Parathyroid adenoma (tissue), 2 donors: ENCODE measurements at regions not wholly inside any gene's neighbourhood (a gene's known extent, or its start where the extent isn't known, plus 50 kb on each side); places are given as distances from the start of the nearest gene placed in this dataset.

ENCODE experiments used
- H2AFZ ChIP-seq: fragments of 300-600 bp; sonication (generic); one replicate; pipeline ENCODE4 v1.7.0; 2017; ENCODE audit warnings: antibody characterized with exemption, mild to moderate bottlenecking
- H3K27ac ChIP-seq: fragments of 300-600 bp; sonication (generic); one replicate; pipeline ENCODE4 v1.7.0; 2017
- H3K27me3 ChIP-seq: fragments of 300-600 bp; sonication (generic); one replicate; pipeline ENCODE4 v1.7.0; 2017; ENCODE audit warnings: low read length; ENCODE audit not compliant: control insufficient read depth, insufficient read depth
- H3K36me3 ChIP-seq: fragments of 300-600 bp; sonication (generic); one replicate; pipeline ENCODE4 v1.7.0; 2017; ENCODE audit warnings: low read length; ENCODE audit not compliant: control insufficient read depth, insufficient read depth
- H3K4me1 ChIP-seq: fragments of 300-600 bp; sonication (generic); one replicate; pipeline ENCODE4 v1.7.0; 2017; ENCODE audit warnings: control low read depth
- H3K4me2 ChIP-seq: fragments of 300-600 bp; sonication (generic); one replicate; pipeline ENCODE4 v1.7.0; 2017; ENCODE audit warnings: low read length
- H3K4me3 ChIP-seq: fragments of 300-600 bp; sonication (generic); one replicate; pipeline ENCODE4 v1.7.0; 2017; ENCODE audit warnings: low read depth, low read length
- H3K79me2 ChIP-seq: fragments of 300-600 bp; sonication (generic); one replicate; pipeline ENCODE4 v1.7.0; 2017; ENCODE audit warnings: control low read depth
- H3K9ac ChIP-seq: fragments of 300-600 bp; sonication (generic); one replicate; pipeline ENCODE4 v1.7.0; 2017; ENCODE audit warnings: mild to moderate bottlenecking
- H3K9me3 ChIP-seq: fragments of 300-600 bp; sonication (generic); one replicate; pipeline ENCODE4 v1.7.0; 2017; ENCODE audit warnings: low read length; ENCODE audit not compliant: control insufficient read depth
- TF ChIP-seq, protein P1 (sequence below): fragments of 300-600 bp; sonication (generic); IDR thresholded peaks from one replicate; pipeline ENCODE4 v1.7.0; 2017; ENCODE audit warnings: antibody characterized with exemption, mild to moderate bottlenecking
- donor health status: primary hyperparathyroidism.

DNA sequence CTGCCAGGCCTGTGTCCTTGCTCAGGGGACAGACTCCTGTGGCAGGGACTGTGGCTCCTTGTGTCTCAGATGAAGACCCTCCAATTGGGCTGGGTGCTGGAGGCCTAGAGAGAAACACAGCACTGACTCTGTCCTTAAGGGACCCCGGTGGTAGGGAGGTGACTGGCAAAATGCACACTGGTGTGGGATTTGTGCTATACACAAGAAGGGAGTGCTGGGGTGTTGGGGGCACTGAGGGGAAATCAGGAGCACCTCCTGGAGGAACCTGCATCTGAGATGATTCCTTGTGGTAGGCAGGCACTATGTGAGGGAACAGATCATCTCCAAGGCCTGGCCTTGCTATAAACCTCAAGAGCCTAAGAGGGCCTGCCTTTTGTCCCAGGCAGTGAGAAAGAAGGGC lies 149.2 kb downstream of the RPS24 start:
- Histone ChIP-seq H3K4me1 (no peaks in the 10 kb centered on the region), H3K27ac (no peak overlapping the region)
- TF ChIP-seq, protein P1, sequence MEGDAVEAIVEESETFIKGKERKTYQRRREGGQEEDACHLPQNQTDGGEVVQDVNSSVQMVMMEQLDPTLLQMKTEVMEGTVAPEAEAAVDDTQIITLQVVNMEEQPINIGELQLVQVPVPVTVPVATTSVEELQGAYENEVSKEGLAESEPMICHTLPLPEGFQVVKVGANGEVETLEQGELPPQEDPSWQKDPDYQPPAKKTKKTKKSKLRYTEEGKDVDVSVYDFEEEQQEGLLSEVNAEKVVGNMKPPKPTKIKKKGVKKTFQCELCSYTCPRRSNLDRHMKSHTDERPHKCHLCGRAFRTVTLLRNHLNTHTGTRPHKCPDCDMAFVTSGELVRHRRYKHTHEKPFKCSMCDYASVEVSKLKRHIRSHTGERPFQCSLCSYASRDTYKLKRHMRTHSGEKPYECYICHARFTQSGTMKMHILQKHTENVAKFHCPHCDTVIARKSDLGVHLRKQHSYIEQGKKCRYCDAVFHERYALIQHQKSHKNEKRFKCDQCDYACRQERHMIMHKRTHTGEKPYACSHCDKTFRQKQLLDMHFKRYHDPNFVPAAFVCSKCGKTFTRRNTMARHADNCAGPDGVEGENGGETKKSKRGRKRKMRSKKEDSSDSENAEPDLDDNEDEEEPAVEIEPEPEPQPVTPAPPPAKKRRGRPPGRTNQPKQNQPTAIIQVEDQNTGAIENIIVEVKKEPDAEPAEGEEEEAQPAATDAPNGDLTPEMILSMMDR = no peak

GRCh38 chr10:78184851-78185692 lies 151.4 kb downstream of the RPS24 start:
- no peak overlapping the region for H2AFZ ChIP-seq
- no peaks in the 10 kb centered on the region for H3K79me2 ChIP-seq
- H3K27ac ChIP-seq = no peak overlapping the region
- no peak overlapping the region for H3K9ac ChIP-seq
- H3K9me3 ChIP-seq = no peaks in the 10 kb centered on the region
- no peak overlapping the region for H3K4me3 ChIP-seq
- no peaks in the 10 kb centered on the region for H3K4me1 ChIP-seq
- no peaks in the 10 kb centered on the region for H3K27me3 ChIP-seq
- H3K4me2 ChIP-seq = no peak overlapping the region
- TF ChIP-seq, protein P1 = no peak
- no peaks in the 10 kb centered on the region for H3K36me3 ChIP-seq

More for the DNA sequence above, 149.2 kb downstream of the RPS24 start:
- Histone ChIP-seq H3K27me3 (no peaks in the 10 kb centered on the region), H3K9ac (no peak overlapping the region), H2AFZ (no peak overlapping the region), H3K36me3 (no peaks in the 10 kb centered on the region), H3K79me2 (no peaks in the 10 kb centered on the region), H3K9me3 (no peaks in the 10 kb centered on the region), H3K4me3 (no peak overlapping the region), H3K4me2 (no peak overlapping the region)

- Histone ChIP-seq H2AFZ (no peak overlapping the region), H3K27me3 (no peaks in the 10 kb centered on the region), H3K9me3 (no peaks in the 10 kb centered on the region), H3K79me2 (no peaks in the 10 kb centered on the region), H3K27ac (no peak overlapping the region), H3K9ac (no peak overlapping the region), H3K4me2 (no peak overlapping the region), H3K4me1 (no peaks in the 10 kb centered on the region), H3K4me3 (no peak overlapping the region), H3K36me3 (no peaks in the 10 kb centered on the region)
- TF ChIP-seq, protein P1 = no peak
Observed at GRCh38 chr10:78185693-78186055, 152.0 kb downstream of the RPS24 start.

DNA sequence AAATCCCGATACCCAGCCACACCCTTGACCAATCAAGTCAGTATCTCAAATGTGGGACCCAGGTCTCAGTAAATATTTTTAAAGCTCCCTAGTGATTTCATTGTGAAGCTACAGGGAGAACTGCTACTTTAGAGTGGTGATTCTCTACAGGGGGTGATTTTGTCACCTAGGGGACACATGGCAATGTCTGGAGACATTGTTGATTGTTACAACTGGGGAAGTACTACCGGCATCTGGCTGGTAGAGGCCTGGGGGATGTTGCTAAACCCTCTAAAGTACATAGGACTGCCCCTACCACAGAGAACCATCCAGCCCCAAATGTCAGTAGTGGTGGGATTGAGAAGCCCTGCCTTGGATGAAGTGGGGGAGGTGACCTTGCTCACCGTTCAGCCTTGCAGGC lies 152.9 kb downstream of the RPS24 start:
- H3K27ac ChIP-seq = no peak overlapping the region
- no peaks in the 10 kb centered on the region for H3K27me3 ChIP-seq
- no peaks in the 10 kb centered on the region for H3K4me1 ChIP-seq
- no peaks in the 10 kb centered on the region for H3K79me2 ChIP-seq
- no peak overlapping the region for H3K4me3 ChIP-seq
- H3K4me2 ChIP-seq = no peak overlapping the region
- no peaks in the 10 kb centered on the region for H3K36me3 ChIP-seq
- H3K9ac ChIP-seq = no peak overlapping the region
- TF ChIP-seq, protein P1 = no peak
- H3K9me3 ChIP-seq = no peaks in the 10 kb centered on the region
- H2AFZ ChIP-seq = no peak overlapping the region

DNA sequence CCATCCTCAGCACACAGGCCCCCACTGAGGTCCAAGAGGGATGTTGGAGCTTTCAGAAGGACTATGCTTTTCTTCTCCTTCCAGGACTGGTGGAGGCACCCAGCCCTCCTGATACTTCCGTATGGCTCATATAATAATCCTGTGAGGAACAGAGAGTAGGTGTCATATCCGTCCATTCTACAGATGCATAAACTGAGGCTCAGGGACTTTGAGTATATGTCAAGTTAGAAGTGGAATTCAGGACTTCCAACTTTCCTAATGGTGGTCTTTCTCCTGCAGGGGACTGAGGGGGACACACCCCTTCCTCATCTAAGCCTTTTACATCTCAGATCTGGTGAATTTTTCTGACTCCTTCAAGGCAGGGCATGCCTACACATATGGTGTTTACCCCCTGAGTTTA lies 153.7 kb downstream of the RPS24 start:
- Histone ChIP-seq H2AFZ (no peak overlapping the region), H3K4me2 (no peak overlapping the region), H3K9me3 (no peaks in the 10 kb centered on the region), H3K79me2 (no peaks in the 10 kb centered on the region), H3K27ac (no peak overlapping the region), H3K4me1 (no peaks in the 10 kb centered on the region), H3K4me3 (no peak overlapping the region), H3K36me3 (no peaks in the 10 kb centered on the region), H3K27me3 (no peaks in the 10 kb centered on the region), H3K9ac (no peak overlapping the region)
- TF ChIP-seq, protein P1 = no peak
